ENCODE measurements at regions not wholly inside any gene's neighbourhood (a gene's known extent, or its start where the extent isn't known, plus 50 kb on each side); places are given as distances from the start of the nearest gene placed in this dataset.
A peak's percentile ranks its signal among the peaks of the same experiment; 100 is the strongest.

GRCh38 chr2:20150110-20150706 is 74.7 kb downstream of the SDC1 start:
- DNase-seq (ENCODE audit: low spot score): no peak

- DNase-seq (ENCODE audit: low spot score): no peak
These were observed 75.3 kb downstream of the SDC1 start for GRCh38 chr2:20149703-20150030.

GRCh38 chr2:20148923-20149702 is 75.8 kb downstream of the SDC1 start:
- no peak for DNase-seq (ENCODE audit: low spot score)

GRCh38 chr2:20148426-20148922 is 76.5 kb downstream of the SDC1 start:
- DNase-seq (ENCODE audit: low spot score): no peak

- DNase-seq (ENCODE audit: low spot score): no peak
These were observed 77.6 kb downstream of the SDC1 start for GRCh38 chr2:20147351-20147750.

GRCh38 chr2:20146401-20146800 is 78.5 kb downstream of the SDC1 start:
- no peak for DNase-seq (ENCODE audit: low spot score)

- DNase-seq (ENCODE audit: low spot score): no peak
These were observed 79.3 kb downstream of the SDC1 start for GRCh38 chr2:20145497-20146193.

GRCh38 chr2:20144861-20145260 is 80.1 kb downstream of the SDC1 start:
- DNase-seq (ENCODE audit: low spot score): no peak

- no peak for DNase-seq (ENCODE audit: low spot score)
These were observed 80.7 kb downstream of the SDC1 start for GRCh38 chr2:20144196-20144595.

GRCh38 chr2:20143263-20143662 is 81.7 kb downstream of the SDC1 start:
- no peak for DNase-seq (ENCODE audit: low spot score)

- DNase-seq (ENCODE audit: low spot score): no peak
These were observed 83.1 kb downstream of the SDC1 start for GRCh38 chr2:20141806-20142205.

GRCh38 chr2:20141056-20141762 is 83.7 kb downstream of the SDC1 start:
- DNase-seq (ENCODE audit: low spot score): peak; percentile 94

- DNase-seq (ENCODE audit: low spot score): no peak
These were observed 84.4 kb downstream of the SDC1 start for GRCh38 chr2:20140321-20141055.

GRCh38 chr2:20139407-20140172 is 85.3 kb downstream of the SDC1 start:
- no peak for DNase-seq (ENCODE audit: low spot score)

- DNase-seq (ENCODE audit: low spot score): no peak
These were observed 86.2 kb downstream of the SDC1 start for GRCh38 chr2:20138696-20139095.

- DNase-seq (ENCODE audit: low spot score): no peak
These were observed 86.5 kb upstream of the LAPTM4A start for GRCh38 chr2:20137884-20138283.

GRCh38 chr2:20137131-20137571 is 85.7 kb upstream of the LAPTM4A start:
- DNase-seq (ENCODE audit: low spot score): no peak

GRCh38 chr2:20136149-20136548 is 84.7 kb upstream of the LAPTM4A start:
- DNase-seq (ENCODE audit: low spot score): no peak

- peak; percentile 52 for DNase-seq (ENCODE audit: low spot score)
These were observed 84.2 kb upstream of the LAPTM4A start for GRCh38 chr2:20135631-20136050.

- DNase-seq (ENCODE audit: low spot score): no peak
These were observed 81.6 kb upstream of the LAPTM4A start for GRCh38 chr2:20132990-20133535.
